HepG2 (cell line): ENCODE measurements at regions not wholly inside any gene's neighbourhood (a gene's known extent, or its start where the extent isn't known, plus 50 kb on each side); places are given as distances from the start of the nearest gene placed in this dataset.

ENCODE experiments used
- ATAC-seq: fragments of 200-7000 bp; cut with Tn5 transposase; 3 replicates; pipeline ENCODE4 v1.9.1; 2020; ENCODE audit warnings: mild to moderate bottlenecking, moderate library complexity
- BruUV-seq: library from RNA; stranded (reverse); fragments of 400-500 nt; replicated peaks from 2 replicates; lab custom pipeline; 2021; lab: Mats Ljungman, UMichigan
- CTCF ChIA-PET: fragments of 300-600 bp; formaldehyde crosslinking; extraction: SDS; loops from one replicate; lab custom pipeline; 2021; ENCODE audit warnings: low total read pairs, inconsistent platforms, low intra/inter-chr PET ratio; lab: Yijun Ruan, JAX
- POLR2A ChIA-PET: fragments of 350-600 bp; sonication (Branson Sonifier 250); formaldehyde crosslinking; loops from one replicate; lab custom pipeline; 2020; ENCODE audit warnings: antibody characterized with exemption, inconsistent platforms; lab: Yijun Ruan, JAX
- DNase-seq: peaks from one replicate; pipeline ENCODE4 v3.0.0-alpha.2; 2015; ENCODE audit warnings: low spot score
- FAIRE-seq: peaks from 3 replicates; lab custom pipeline; 2011; peaks lifted over from hg19 to GRCh38; lab: Jason Lieb, UNC
- H2AFZ ChIP-seq: one replicate; pipeline ENCODE4 v1.6.1; 2011; ENCODE audit warnings: low read length, inconsistent platforms
- H3K27ac ChIP-seq: fragments of 300-600 bp; 3 replicates; pipeline ENCODE4 v1.8.0; 2011; ENCODE audit warnings: mixed run types, mild to moderate bottlenecking, mixed read lengths, low read length, inconsistent platforms; ENCODE audit not compliant: insufficient read depth; ENCODE audit errors: extremely low read length
- H3K27me3 ChIP-seq, 2 experiments: fragments of 200-600 bp in 1 of 2; 2 replicates in 1 of 2; 3 replicates in 1 of 2; pipeline versions ENCODE4 v1.6.0 to v1.8.0; 2011; ENCODE audit warnings: low read length in 2 of 2, mild to moderate bottlenecking in 2 of 2, moderate library complexity in 2 of 2, inconsistent platforms in 1 of 2; ENCODE audit not compliant: insufficient read depth in 2 of 2, control insufficient read depth in 1 of 2
- H3K36me3 ChIP-seq, 2 experiments: fragments of 200-600 bp in 1 of 2; replicated peaks in 1 of 2; 2 replicates in 1 of 2; 3 replicates in 1 of 2; pipeline versions ENCODE4 v1.5.1 to v1.8.0; 2011; ENCODE audit warnings: low read length in 2 of 2, inconsistent platforms in 1 of 2; ENCODE audit not compliant: insufficient read depth in 2 of 2, control insufficient read depth in 1 of 2
- H3K4me1 ChIP-seq: 2 replicates; pipeline ENCODE4 v1.5.1; 2012; ENCODE audit warnings: low read length, inconsistent platforms; ENCODE audit not compliant: insufficient read depth
- H3K4me2 ChIP-seq: 2 replicates; pipeline ENCODE4 v1.6.0; 2011; ENCODE audit warnings: low read depth, low read length, inconsistent platforms
- H3K4me3 ChIP-seq, 3 experiments: fragments of 200-600 bp in 1 of 3; sonication (generic), shearing (Covaris generic) in 1 of 3; replicated peaks in 1 of 3; 2 replicates each; pipeline ENCODE4 v1.5.1; 2011 to 2016; ENCODE audit warnings: low read length in 3 of 3, inconsistent platforms in 2 of 3, low read depth in 2 of 3, mild to moderate bottlenecking in 2 of 3, control low read depth in 1 of 3, mixed read lengths in 1 of 3; ENCODE audit not compliant: insufficient read depth in 1 of 3
- H3K79me2 ChIP-seq: one replicate; pipeline ENCODE4 v1.6.1; 2011; ENCODE audit warnings: low read length, inconsistent platforms; ENCODE audit not compliant: insufficient read depth
- H3K9ac ChIP-seq: 2 replicates; pipeline ENCODE4 v1.6.0; 2011; ENCODE audit warnings: mild to moderate bottlenecking, low read depth, low read length, inconsistent platforms; ENCODE audit not compliant: insufficient read depth
- H3K9me3 ChIP-seq: 2 replicates; pipeline ENCODE4 v1.5.1; 2012; ENCODE audit warnings: mild to moderate bottlenecking, low read length
- H4K20me1 ChIP-seq: 2 replicates; pipeline ENCODE4 v1.6.0; 2011; ENCODE audit warnings: inconsistent platforms, mild to moderate bottlenecking, low read length, moderate library complexity; ENCODE audit not compliant: insufficient read depth
- CREM ChIP-seq, 2 experiments: sonication (generic) in 1 of 2; formaldehyde crosslinking in 1 of 2; IDR thresholded peaks; 2 replicates each; pipeline versions ENCODE4 v1.4.0 to v1.6.1; 2016 to 2020; ENCODE audit warnings: antibody characterized with exemption in 1 of 2, mild to moderate bottlenecking in 1 of 2, missing genetic modification reagents in 1 of 2
- E2F5 ChIP-seq: sonication (generic); formaldehyde crosslinking; conservative IDR thresholded peaks from 2 replicates; pipeline ENCODE4 v1.4.0; 2020; ENCODE audit warnings: missing genetic modification reagents
- KLF15 ChIP-seq: sonication (generic); formaldehyde crosslinking; IDR thresholded peaks from 2 replicates; pipeline ENCODE4 v1.8.1; 2023; ENCODE audit warnings: borderline replicate concordance, mild to moderate bottlenecking, inconsistent platforms, missing genetic modification reagents, mixed read lengths
- MEIS1 ChIP-seq: sonication (generic); formaldehyde crosslinking; IDR thresholded peaks from 2 replicates; pipeline ENCODE4 v1.9.0; 2021; ENCODE audit warnings: mild to moderate bottlenecking, missing genetic modification reagents, moderate library complexity, borderline replicate concordance
- MXD1 ChIP-seq: sonication (generic); formaldehyde crosslinking; IDR thresholded peaks from 2 replicates; pipeline ENCODE4 v1.4.0; 2020; ENCODE audit warnings: mild to moderate bottlenecking, missing genetic modification reagents
- NCOR1 ChIP-seq: fragments of 200-600 bp; sonication (generic); IDR thresholded peaks from 2 replicates; pipeline ENCODE4 v1.7.0; 2017; ENCODE audit warnings: antibody characterized with exemption, low read length, borderline replicate concordance
- NFAT5 ChIP-seq: sonication (generic); formaldehyde crosslinking; IDR thresholded peaks from 2 replicates; pipeline ENCODE4 v1.4.0; 2020; ENCODE audit warnings: missing genetic modification reagents
- NFRKB ChIP-seq: fragments of 450-650 bp; IDR thresholded peaks from 2 replicates; pipeline ENCODE4 v1.6.1; 2017
- PLRG1 ChIP-seq: fragments of 450-650 bp; conservative IDR thresholded peaks from 2 replicates; pipeline ENCODE4 v1.6.1; 2016
- SATB2 ChIP-seq: sonication (generic); formaldehyde crosslinking; IDR thresholded peaks from 2 replicates; pipeline ENCODE4 v1.5.0; 2020; ENCODE audit warnings: missing genetic modification reagents
- ZNF546 ChIP-seq: sonication (generic); formaldehyde crosslinking; conservative IDR thresholded peaks from 2 replicates; pipeline ENCODE4 v1.8.1; 2023; ENCODE audit warnings: mild to moderate bottlenecking, missing genetic modification reagents
- ZNF572 ChIP-seq: sonication (generic); formaldehyde crosslinking; IDR thresholded peaks from 2 replicates; pipeline ENCODE4 v1.5.1; 2020; ENCODE audit warnings: mild to moderate bottlenecking, missing genetic modification reagents
- ZZZ3 ChIP-seq: sonication (generic); formaldehyde crosslinking; IDR thresholded peaks from 2 replicates; pipeline ENCODE4 v1.4.0; 2020; ENCODE audit warnings: missing genetic modification reagents, mild to moderate bottlenecking, borderline replicate concordance
- WGBS: methylation state at CpG from one replicate; pipeline ENCODE4 v1.1.6; 2017; ENCODE audit warnings: low lambda C conversion rate; 5-methylcytosine and 5-hydroxymethylcytosine counted together
- in situ Hi-C: cut with HindIII; loops from 2 replicates; pipeline ENCODE4 v1.10.0; 2017; ENCODE audit warnings: low pct_unique_long_range_greater_than_20kb; ENCODE audit not compliant: extremely low pct_ligation_motif_present
- intact Hi-C: fragments of 100-400 bp; cut with micrococcal nuclease; formaldehyde crosslinking; loops from one replicate; pipeline ENCODE4 v1.10.0; 2022; ENCODE audit not compliant: unreplicated experiment

- Histone ChIP-seq H3K27ac (no peak overlapping the region), H3K36me3 (no peaks in the 10 kb centered on the region), H3K9me3 (no peaks in the 10 kb centered on the region), H3K9ac (no peak overlapping the region), H3K4me1 (no peaks in the 10 kb centered on the region), H3K27me3 (no peaks in the 10 kb centered on the region), H4K20me1 (no peaks in the 10 kb centered on the region), H3K4me3 (no peak overlapping the region), H3K79me2 (no peaks in the 10 kb centered on the region), H2AFZ (no peak overlapping the region), H3K4me2 (no peak overlapping the region)
- FAIRE-seq, result no peak
- POLR2A ChIA-PET, result no interaction called here
- 31% methylated on average over 5 of the region's 5 CpGs for WGBS
- in situ Hi-C loops, result no loop called here
- intact Hi-C loops, result no loop called here
- no peak for TF ChIP-seq KLF15
- TF ChIP-seq SATB2 (CRISPR knock-in tag), result no peak
- TF ChIP-seq MEIS1 (CRISPR knock-in tag), result no peak
- TF ChIP-seq ZNF572 (CRISPR knock-in tag), result no peak
- no peak for TF ChIP-seq ZZZ3 (CRISPR knock-in tag)
- no peak for TF ChIP-seq ZNF546 (CRISPR knock-in tag)
- TF ChIP-seq MXD1 (CRISPR knock-in tag), result no peak
- TF ChIP-seq PLRG1, result no peak
- TF ChIP-seq E2F5 (CRISPR knock-in tag), result no peak
- no peak for TF ChIP-seq NCOR1
- no peak for TF ChIP-seq CREM (IDR thresholded peaks at IDR 0.05)
- TF ChIP-seq CREM (CRISPR knock-in tag; IDR thresholded peaks at IDR 0.05), result no peak
- no peak for TF ChIP-seq NFRKB
- no peak for TF ChIP-seq NFAT5 (CRISPR knock-in tag)
- no peak for ATAC-seq
- CTCF ChIA-PET, result no interaction called here
- no peak for DNase-seq
- no TSS peak for BruUV-seq
These were observed 566.8 kb upstream of the ZNF804A start for GRCh38 chr2:184031402-184032147.
